IPS-NIHi11 (cell line): ENCODE measurements at regions not wholly inside any gene's neighbourhood (a gene's known extent, or its start where the extent isn't known, plus 50 kb on each side); places are given as distances from the start of the nearest gene placed in this dataset.

Experiments
- DNase-seq: peaks from one replicate; pipeline ENCODE4 v3.0.0; 2012; ENCODE audit warnings: mixed read lengths, low spot score

DNA sequence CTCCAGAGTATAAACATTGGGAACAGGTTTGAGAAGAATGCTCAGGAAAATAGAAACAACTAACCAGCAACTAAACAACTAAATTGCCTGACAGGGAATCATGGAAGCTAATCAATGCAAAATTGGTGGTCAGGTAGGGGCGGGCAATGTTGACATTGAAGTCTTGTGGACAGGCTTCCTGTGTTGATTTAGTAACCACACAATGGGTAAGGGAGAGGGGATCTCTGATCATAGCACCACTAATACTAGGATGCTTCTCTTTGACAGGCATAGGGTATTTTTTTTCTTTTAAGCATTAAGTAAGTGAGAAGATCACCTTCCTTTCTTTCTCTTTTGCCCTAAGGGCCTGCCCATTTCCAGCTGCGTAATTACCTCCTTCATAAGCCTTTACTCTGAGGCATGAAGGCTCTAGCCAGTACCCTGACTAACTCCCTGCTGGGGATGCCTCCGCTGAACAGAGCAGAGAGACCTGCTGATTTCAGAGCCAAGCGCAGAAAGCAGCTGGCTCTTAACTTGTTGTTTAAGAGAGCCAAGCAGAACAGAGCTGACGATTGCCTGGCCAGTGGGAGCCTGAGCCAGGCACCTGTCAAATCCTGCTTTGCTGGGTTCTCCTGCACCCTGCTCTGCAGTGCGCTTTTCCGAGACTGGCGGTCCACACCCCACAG, 118.7 kb downstream of the BMP2 start:
- peak; percentile 29 for DNase-seq

GRCh38 chr20:6887966-6888365, 120.5 kb downstream of the BMP2 start:
- DNase-seq: no peak

DNA sequence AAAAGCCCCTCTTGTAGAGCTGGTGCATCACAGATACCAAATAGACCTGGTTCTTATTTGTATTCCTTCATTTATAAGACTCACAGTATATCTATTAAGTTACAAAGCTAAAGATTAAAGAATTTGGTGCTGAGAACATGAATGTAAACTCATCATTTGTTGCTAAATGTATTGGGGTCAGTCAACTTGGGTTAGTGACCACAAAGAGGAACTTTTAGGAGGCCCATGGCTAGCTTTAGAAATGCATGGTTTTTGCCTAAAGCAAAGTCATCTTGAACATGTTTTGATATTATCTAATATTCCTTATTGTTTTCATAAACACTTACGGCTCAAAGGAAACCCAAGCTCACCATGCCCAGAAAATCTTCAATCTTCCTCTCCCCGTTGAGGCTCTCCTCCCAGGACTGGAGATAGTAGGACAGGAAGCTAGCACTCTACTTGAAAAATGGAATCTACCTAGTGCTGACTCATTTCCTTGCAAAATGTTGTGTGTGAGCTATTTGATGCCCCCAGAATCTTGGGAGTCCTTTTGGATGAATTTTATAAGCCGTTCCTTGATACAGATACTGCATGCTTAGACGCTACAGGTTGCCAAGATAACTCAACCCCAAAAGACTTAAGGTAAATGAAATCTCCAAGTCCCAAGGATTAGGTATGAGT, 121.4 kb downstream of the BMP2 start:
- no peak for DNase-seq

DNA sequence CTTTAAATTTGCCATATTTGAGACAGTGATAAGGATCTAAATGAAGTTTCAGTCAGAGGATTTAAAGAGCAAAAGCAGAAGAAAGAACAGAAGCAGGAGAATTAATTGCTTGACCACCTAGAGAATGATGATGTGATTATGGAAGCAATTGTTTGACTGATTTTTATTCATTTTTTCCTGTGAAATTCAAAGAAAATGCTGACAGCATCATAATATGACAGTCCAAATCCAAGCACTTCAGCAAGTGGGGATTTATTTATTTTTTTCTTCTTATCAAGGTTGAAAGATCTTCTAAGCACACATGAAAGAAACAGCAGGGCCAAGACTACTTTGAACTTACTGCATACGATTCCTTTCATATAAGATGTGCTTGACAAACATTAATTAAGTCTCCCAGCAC, 125.2 kb downstream of the BMP2 start:
- no peak for DNase-seq

GRCh38 chr20:6898928-6899327, 131.4 kb downstream of the BMP2 start:
- no peak for DNase-seq

GRCh38 chr20:6906871-6907270, 139.4 kb downstream of the BMP2 start:
- DNase-seq: no peak

GRCh38 chr20:6908673-6909072, 141.2 kb downstream of the BMP2 start:
- DNase-seq: peak; percentile 33

DNA sequence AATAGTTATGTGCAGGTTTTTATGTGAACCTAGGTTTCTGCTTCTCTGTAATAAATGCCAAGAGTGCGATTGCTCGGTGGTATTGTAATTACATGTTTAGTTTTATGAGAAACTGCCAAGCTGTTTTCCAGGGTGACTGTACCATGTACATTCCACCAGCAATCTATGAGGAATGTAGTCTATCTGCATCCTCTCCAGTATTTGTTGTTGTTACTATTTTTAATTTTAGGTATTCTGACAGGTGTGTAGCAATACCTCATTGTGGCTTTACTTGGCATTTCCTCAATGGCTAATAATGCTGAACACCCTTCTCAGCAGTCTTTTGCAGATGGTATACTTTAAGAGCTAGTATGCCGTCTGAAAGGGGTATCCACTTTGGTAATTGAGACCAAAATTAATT, 142.1 kb downstream of the BMP2 start:
- DNase-seq: no peak

GRCh38 chr20:6914986-6915385, 147.5 kb downstream of the BMP2 start:
- DNase-seq: no peak

GRCh38 chr20:6916938-6917337, 149.5 kb downstream of the BMP2 start:
- no peak for DNase-seq

DNA sequence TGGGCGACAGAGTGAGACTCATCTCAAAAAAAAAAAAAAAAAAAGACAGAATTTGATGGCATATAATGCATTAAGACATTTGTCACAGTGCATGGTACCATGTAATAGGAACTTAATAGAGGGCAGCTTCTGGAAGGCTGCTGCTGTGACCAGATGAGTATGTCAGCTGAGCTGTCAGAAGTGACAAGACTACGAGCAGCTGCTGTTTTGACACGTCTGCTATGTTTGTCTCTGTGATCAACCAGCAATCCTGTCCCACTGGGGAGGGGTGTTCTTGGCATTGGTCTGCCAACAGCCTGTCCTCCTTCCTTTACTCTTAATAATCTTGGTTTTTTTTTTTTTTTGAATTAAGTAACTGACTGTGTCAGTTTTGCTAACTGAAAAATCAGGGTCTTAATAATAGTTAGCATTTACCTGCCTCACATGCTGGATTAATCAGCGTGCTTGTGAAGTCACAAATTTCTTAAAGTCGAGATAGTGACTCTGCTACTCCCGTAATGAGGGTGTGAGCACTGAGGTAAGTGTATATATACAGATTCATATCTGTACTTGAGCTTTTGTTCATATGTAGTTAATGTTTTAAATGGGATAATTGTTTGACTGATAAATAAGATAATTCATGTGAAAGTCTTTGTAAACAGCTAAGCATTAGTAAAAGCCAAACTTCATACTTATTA, 152.4 kb downstream of the BMP2 start:
- DNase-seq: no peak

- DNase-seq: no peak
Observed at GRCh38 chr20:6920991-6921613, 153.6 kb downstream of the BMP2 start.

DNA sequence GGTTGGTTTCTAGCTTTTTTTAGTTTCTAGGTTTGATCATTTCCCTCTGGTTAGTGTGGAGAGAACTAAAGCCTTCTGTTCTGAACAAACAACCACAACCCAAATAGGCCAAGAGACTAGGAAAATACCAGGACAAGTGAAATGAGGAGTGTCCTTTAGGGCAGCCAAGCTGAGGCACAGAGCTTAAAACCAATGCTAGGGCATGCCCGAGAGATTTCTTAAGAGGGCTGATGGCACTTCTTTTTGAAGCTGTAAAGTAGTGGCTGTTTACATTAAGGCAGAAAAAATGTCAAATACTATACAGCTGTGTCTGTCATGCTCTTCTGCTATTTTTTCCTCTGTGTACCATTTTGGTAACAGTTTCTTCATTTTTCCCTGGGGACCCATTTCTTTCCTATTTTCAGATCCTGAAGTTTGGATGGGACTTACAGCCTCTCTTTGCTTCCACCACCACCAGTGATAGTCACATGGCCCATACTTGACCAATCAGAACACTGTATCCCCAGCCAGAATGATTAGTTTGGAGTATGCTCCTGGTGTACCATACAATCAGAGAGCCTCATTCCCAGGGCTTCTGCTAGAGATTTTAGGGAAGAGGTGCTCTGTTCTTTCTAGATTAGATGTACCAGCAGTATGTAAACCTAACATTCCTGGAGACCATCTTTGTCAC, 154.4 kb downstream of the BMP2 start:
- no peak for DNase-seq

- no peak for DNase-seq
Observed at GRCh38 chr20:6924681-6925080, 157.2 kb downstream of the BMP2 start.

- no peak for DNase-seq
Observed at GRCh38 chr20:6925744-6926278, 158.3 kb downstream of the BMP2 start.

DNA sequence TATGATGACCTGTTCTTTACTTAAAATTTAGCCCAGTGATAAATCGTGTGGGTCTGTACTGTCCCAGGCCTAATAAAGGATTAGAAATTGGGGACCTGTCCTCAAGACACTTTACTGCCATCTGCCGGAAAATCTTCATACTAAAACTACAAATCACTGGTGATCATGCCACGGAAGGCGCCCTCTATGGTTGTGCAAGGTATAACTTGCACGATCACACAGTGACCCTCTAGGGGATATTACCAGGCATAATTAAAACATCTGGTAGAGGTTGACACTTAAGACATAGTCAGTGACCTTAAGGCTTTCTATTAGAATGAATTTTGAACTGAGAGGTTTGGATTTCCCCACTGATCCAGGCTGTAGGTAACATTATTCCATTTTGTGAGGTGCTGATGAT, 172.6 kb downstream of the BMP2 start:
- peak; percentile 23 for DNase-seq

- DNase-seq: no peak
Observed at GRCh38 chr20:6940876-6941275, 173.4 kb downstream of the BMP2 start.

DNA sequence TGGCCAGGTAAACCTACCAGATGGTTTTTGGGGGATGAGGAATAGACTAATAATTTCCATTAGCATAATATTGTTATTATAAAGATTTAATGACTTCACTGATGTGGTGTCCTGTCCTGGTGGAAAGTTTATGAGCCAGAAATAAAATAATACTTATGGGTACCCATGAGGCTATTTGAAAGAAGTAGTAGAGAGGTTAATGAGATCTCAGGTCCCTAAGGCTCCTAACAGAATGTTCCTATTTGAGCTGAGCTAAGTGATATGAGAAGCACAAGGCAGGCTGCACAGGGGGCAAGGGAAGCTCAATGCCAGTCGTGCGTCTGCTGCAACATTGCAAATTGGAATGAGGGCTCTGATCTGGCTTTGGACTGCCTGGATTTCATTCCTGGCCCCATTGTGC, 174.1 kb downstream of the BMP2 start:
- no peak for DNase-seq

GRCh38 chr20:6942266-6942665, 174.8 kb downstream of the BMP2 start:
- DNase-seq: no peak

GRCh38 chr20:6944292-6944691, 176.8 kb downstream of the BMP2 start:
- no peak for DNase-seq

DNA sequence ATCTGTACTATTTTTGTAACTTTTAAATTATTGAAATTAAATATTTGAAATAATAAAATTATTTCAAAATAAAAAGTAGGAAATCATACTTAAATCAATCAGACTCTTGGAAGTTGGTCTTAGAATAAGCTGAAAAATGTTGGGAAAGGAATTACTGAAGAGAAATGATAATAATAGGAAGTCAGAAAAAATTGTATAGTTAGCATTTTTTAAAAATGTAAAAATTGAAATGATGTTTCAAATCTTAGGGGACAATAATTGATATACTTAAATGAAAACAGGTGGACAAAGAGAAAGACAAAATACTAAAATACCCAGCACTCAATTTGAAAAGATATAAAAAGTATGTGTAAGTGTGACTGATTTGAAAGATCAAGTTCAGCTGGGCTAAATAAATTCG, 186.1 kb downstream of the BMP2 start:
- no peak for DNase-seq

GRCh38 chr20:6954219-6954618, 186.7 kb downstream of the BMP2 start:
- DNase-seq: no peak
